Epidermal melanocyte (primary cell): ENCODE measurements at regions not wholly inside any gene's neighbourhood (a gene's known extent, or its start where the extent isn't known, plus 50 kb on each side); places are given as distances from the start of the nearest gene placed in this dataset.

Experiments used
- DNase-seq: peaks from one replicate; pipeline ENCODE4 v3.0.0; 2011; ENCODE audit warnings: low spot score; ENCODE audit not compliant: insufficient read length

GRCh38 chr4:19358015-19358414 lies 893.7 kb upstream of the SLIT2 start:
- DNase-seq = no peak

DNA sequence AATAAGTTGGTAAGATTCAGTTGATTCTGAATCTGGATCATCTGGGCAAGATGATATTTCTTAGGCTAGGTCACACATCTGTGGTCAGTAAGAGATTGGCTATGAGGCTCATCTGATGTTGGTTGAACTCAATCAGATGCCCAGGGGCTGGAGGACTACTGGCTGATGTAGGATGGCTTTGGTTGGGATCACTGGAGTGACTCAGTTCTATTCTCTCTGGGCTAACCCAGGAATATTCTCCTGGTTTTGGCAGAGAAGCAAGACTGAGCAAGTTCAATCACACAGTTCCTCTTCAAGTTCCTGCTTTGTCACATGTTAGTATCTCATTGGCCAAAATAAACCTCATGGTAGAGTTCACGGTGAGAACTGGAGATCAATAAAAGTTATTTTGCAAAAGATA lies 902.3 kb upstream of the SLIT2 start:
- DNase-seq = no peak

GRCh38 chr4:19348746-19349145 lies 903.0 kb upstream of the SLIT2 start:
- DNase-seq = no peak

DNA sequence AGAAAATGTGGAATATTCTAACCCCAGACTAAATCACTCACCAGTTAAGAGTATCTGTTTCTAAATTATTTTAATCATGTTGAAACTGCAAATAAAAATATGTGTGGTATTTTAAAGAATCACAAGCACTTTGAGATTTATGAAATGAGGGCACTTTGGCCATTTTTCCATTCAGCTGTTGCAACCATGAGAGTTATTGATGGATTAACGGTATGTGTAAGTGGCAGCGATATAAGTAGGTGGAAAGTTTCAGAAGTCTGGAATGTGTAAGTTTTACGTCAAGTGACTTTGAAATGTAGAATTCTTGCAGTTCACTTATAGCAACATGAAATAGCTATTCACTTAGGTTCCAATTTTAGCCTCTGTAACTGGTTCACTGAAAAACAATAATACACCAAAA lies 905.1 kb upstream of the SLIT2 start:
- no peak for DNase-seq

DNA sequence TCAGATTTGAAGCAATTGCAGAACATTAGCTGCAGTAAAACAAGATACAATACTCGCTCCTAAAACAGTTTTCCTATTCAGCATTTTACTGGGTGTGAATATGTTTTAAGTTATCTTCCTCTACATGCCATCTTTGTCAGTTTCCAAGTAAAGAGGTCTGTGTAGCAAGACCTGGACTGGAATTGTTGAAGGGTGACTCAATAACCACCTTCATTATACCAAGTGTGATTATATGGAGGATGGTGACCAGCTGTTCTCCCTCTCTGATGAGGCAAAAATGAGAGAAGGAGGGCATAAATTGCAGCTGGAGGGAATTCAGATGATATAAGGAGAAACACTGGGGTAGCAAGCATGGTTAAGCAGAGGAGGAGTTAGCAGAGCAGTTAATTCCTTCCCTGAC lies 922.1 kb upstream of the SLIT2 start:
- DNase-seq = no peak

DNA sequence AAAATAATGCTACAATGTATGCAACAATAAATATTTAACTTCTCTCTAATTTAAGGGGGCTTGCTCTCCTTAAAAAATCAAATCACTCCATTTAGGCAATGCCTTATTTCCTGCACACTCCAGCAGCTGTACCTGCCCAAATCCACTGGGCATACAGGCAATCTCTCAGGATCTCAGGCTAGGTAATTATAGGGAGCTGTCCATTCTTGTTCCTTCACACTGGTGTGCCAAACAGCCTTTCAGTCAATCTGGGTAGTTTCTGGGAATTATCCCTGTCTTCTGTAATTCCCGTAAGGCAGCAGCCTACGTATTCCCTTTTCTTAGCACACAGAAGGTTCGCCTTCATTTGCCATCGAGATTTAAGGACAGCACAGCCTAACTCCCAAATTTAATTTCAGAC lies 922.6 kb upstream of the SLIT2 start:
- no peak for DNase-seq

DNA sequence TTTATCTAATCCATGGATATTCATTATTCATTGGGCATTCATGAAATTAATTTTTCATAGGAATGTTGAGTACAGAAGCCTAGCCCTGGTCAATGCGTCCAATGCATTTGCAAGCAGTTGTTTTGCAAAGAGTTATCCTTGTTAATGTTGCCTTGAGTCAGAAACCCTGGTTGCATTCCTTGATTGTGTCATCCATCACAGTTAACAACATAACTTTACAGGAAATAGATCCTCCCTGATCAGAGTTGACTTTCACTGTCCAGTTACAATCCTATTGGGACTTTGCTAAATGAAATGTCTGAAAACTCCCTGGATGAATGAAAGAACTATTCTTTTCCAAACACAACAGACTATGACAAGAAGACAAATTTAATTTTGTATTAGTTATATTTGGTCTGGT lies 924.3 kb upstream of the SLIT2 start:
- DNase-seq = no peak

DNA sequence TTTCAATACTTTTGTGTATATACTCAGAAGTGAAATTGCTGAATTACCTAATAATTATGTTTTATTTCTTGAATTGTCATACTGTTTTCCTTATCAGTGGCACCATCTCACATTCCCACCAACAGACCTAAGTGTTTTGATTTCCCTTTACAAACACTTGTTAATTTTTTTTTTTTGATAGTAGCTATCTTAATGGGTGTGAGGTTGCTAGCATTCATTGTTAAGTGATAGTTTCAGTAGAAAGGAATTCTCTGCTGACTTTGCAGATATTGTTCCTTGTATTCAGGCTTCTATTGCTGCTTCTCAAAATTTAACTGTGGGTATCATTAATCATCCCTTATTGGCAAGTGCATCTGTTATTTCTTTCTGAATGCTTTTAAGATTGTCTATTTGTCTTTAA lies 927.5 kb upstream of the SLIT2 start:
- no peak for DNase-seq

- DNase-seq = no peak
These were observed 932.1 kb upstream of the SLIT2 start for GRCh38 chr4:19319607-19320006.

DNA sequence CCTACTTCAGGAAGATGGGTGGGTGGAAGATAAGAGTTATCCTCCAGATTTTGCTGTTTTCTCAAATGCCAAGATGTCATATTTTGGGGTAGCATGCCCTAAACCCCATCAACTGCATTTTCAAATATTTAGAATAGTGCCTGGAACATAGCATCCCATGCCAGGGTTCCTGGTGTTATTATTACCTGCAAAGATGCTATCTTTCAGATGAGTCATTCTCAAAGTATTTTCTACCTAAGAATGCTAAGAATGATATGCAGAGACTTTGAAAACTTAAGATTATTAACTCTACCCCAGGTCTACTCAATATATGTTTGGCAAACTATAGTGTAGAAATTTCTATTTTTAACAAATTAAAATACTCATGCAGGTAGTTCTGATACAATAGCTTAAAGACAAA lies 934.3 kb upstream of the SLIT2 start:
- no peak for DNase-seq

- no peak for DNase-seq
These were observed 937.6 kb upstream of the SLIT2 start for GRCh38 chr4:19314116-19314515.

GRCh38 chr4:19309378-19309777 lies 942.3 kb upstream of the SLIT2 start:
- DNase-seq = no peak

DNA sequence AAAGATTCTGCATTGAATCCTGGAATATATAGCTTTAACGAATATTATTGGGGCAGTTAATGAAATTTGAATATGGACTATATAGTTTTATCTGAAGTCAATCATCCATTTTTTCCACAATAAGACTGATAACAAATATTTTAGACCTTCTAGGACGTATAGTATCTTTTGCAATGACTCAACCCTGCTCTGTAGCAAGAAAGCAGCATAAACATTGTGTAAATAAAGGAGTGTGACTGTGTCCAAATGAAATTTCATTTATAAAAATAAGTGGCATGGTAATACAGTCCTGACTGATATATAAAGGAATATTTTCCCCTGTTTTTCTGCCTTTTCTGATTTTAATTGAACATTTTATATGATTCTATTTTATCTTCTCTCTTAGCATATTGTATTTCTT lies 947.7 kb upstream of the SLIT2 start:
- no peak for DNase-seq

DNA sequence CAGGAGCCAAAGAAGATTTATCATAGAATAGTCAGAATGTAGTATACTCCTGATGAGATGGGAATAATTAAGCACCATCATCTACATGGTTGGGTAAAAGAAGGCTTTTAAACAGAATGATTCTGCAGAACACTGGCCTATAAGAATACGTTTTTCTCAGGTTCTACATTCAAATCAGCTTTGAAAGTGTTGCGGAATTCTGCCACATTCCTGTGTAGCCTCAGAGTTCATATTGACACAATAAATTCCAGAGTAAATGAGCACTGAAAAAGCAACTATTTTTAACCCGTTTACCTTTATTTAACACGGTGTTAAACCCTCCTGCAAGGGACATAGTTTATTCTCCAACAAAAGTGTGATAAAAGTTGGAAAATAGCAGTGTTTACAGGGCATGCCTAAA lies 950.2 kb upstream of the SLIT2 start:
- DNase-seq = no peak

- DNase-seq = no peak
These were observed 951.5 kb upstream of the SLIT2 start for GRCh38 chr4:19300213-19300612.

DNA sequence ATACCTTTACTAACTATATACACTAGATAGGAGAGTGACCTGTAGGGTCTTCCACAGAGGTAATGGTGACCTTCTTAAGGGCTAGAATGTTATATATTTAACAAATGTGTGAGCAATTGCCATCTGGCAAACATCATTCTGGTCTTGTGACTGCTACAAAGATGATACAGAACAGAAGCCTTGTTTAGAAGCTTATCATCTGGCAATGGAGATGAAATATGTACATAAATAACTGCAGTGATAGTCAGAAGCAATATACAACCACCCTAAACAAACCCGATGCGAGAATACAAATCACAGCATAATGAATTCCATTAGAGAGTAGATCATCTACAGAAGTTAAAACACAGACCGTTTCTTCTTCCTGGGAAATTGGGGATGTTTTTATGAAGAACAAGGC lies 952.7 kb upstream of the SLIT2 start:
- DNase-seq = no peak

DNA sequence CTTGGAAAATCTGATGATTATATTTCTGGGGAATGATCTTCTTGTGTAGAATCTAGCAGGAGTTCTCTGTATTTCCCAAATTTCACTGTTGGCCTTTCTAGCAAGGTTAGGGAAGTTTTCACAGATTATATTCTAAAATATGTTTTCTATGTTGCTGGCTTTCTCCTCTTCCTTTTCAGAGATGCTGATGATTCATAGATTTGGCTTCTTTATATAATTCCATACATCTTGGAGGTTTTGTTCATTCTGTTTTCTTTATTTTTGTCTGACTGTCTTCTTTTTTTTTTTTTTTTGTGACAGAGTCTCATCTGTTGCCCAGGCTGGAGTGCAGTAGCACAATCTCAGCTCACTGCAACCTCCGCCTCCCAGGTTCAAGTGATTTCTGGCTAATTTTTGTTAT lies 957.9 kb upstream of the SLIT2 start:
- DNase-seq = no peak

GRCh38 chr4:19293080-19293479 lies 958.6 kb upstream of the SLIT2 start:
- DNase-seq = no peak

DNA sequence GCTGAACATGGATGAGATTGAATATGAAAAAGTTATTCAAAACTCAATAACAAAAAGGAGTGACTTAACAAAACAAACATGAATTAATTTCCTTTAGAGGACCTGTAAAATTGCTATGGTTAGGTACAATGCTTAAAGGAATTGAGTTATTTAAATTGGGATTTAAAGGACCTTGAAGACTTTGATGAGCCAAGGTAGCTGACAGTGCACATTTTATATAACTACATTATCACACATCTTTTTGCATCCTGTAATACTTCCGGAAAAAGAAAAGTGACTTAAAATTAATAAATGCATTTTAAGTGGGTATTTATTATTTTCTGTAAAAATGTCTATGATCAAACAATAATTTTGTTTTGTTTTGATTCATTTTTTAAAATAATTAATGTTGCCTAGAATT lies 964.8 kb upstream of the SLIT2 start:
- no peak for DNase-seq

GRCh38 chr4:19285146-19285545 lies 966.6 kb upstream of the SLIT2 start:
- no peak for DNase-seq

DNA sequence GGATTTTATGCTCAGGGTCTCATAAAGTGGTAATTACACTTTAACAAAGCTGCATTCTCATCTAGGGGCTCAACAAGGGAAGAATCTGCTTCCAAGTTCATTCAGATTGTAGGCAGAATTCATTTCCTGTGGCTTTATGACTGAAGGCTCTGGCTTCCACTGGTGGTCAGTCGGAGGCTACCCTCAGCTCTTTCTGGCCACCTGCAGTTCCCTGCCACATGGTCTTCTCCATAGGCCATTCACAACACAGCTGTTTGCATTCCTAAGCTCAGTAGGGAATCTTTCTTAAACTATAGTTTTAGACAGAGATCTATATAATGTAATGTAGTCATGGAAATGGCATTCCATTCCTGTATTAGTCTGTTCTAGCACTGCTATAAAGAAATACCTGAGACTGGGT lies 973.0 kb upstream of the SLIT2 start:
- no peak for DNase-seq

DNA sequence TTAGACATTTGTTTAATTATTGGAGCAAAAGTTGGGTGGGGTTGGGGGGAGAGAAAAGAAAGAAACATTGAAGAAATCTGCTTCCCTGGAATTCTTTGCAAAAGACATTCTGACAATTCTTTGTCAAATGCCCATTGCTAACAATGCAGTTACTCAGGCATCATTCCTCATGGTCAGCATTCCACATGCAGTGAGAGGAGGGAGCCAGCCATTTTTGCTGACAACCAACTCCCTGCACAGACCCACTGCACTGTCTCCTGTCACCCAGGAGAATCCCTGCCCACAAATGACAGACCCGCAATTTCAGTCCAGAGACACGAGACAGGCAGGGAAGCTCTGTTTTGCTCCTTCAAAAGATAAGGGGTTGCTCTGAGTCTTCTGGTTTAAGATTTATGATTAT lies 985.1 kb upstream of the SLIT2 start:
- no peak for DNase-seq

DNA sequence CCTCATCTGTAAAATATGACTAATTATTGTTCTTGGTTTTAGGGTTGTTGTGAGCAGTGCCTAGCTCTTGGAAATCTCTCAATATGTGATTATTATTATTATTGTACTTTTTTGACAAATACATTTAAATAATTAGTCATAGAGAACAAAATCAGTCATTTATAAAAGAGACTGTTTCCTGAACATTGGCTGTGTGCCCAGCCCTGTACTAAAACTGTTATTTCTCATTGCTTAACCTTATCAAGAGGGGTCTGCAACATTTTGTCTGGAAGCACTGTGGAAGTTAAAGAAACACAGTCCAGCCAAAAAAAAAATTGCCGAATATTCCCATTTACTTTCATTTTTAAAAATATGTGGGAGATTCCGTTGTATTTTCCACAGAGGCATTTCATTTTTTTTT lies 989.2 kb upstream of the SLIT2 start:
- no peak for DNase-seq

- no peak for DNase-seq
These were observed 991.4 kb upstream of the SLIT2 start for GRCh38 chr4:19260346-19260745.

GRCh38 chr4:19259920-19260319 lies 991.8 kb upstream of the SLIT2 start:
- DNase-seq = no peak
